Testis (tissue), 2 donors: ENCODE measurements at regions not wholly inside any gene's neighbourhood (a gene's known extent, or its start where the extent isn't known, plus 50 kb on each side); places are given as distances from the start of the nearest gene placed in this dataset.

Experiments
- CTCF ChIP-seq, 3 experiments: fragments of 450-650 bp in 2 of 3; fragments of 200-600 bp in 1 of 3; sonication (generic) in 1 of 3; IDR thresholded peaks; one replicate each; pipeline ENCODE4 v1.5.1; 2016 to 2019; ENCODE audit warnings: antibody characterized with exemption in 3 of 3, mild to moderate bottlenecking in 2 of 3, moderate library complexity in 1 of 3
- POLR2A ChIP-seq: fragments of 450-650 bp; IDR thresholded peaks from one replicate; pipeline ENCODE4 v1.6.1; 2017; ENCODE audit warnings: antibody characterized with exemption, mild to moderate bottlenecking, moderate library complexity

- no peak for TF ChIP-seq CTCF (IDR thresholded peaks at IDR 0.05)
- no peak for TF ChIP-seq POLR2A
Observed at GRCh38 chr16:76114681-76115080, 162.5 kb upstream of the CNTNAP4 start.
